ENCODE measurements at regions not wholly inside any gene's neighbourhood (a gene's known extent, or its start where the extent isn't known, plus 50 kb on each side); places are given as distances from the start of the nearest gene placed in this dataset.

DNA sequence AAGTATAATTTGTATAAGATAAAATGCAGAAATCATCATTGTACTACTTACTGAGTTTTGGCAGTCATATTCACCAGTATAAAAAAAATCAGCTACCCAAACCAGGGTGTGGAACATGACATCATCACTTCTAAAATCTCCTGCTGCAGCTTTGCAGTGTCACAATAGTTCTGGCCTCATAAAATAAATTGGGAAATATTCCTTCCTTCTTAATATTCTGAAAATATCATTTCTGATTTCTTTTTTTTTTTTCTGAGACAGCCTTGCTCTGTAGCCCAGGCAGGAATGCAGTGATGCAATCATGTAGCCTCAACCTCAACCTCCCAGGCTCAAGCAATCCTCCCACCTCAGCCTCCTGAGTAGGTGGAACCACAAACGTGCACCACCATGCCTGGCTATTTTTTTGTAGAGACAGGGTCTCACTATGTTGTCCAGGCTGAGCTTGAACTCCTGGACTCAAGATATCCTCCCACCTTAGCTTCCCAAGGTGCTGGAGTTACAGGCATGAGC, 101.4 kb downstream of the TMEM18 start:
- H3K27me3 Mint-ChIP-seq (ENCODE audit: unreplicated experiment) = peaks cover 3% of the 10 kb centered on the region
- no peak overlapping the region for H3K27ac Mint-ChIP-seq (ENCODE audit: unreplicated experiment)
- peaks cover 14% of the 10 kb centered on the region for H3K4me1 Mint-ChIP-seq (ENCODE audit: unreplicated experiment)
- TF ChIP-seq, protein P1, sequence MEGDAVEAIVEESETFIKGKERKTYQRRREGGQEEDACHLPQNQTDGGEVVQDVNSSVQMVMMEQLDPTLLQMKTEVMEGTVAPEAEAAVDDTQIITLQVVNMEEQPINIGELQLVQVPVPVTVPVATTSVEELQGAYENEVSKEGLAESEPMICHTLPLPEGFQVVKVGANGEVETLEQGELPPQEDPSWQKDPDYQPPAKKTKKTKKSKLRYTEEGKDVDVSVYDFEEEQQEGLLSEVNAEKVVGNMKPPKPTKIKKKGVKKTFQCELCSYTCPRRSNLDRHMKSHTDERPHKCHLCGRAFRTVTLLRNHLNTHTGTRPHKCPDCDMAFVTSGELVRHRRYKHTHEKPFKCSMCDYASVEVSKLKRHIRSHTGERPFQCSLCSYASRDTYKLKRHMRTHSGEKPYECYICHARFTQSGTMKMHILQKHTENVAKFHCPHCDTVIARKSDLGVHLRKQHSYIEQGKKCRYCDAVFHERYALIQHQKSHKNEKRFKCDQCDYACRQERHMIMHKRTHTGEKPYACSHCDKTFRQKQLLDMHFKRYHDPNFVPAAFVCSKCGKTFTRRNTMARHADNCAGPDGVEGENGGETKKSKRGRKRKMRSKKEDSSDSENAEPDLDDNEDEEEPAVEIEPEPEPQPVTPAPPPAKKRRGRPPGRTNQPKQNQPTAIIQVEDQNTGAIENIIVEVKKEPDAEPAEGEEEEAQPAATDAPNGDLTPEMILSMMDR (IDR thresholded peaks at IDR 0.05) = no peak
- no peak overlapping the region for H3K4me3 Mint-ChIP-seq (ENCODE audit: unreplicated experiment)
- peaks cover 9% of the 10 kb centered on the region for H3K36me3 Mint-ChIP-seq (ENCODE audit: unreplicated experiment)
- DNase-seq (ENCODE audit: extremely low spot score, unreplicated experiment) = no peak
- peaks cover 26% of the 10 kb centered on the region for H3K9me3 Mint-ChIP-seq (ENCODE audit: unreplicated experiment)

DNA sequence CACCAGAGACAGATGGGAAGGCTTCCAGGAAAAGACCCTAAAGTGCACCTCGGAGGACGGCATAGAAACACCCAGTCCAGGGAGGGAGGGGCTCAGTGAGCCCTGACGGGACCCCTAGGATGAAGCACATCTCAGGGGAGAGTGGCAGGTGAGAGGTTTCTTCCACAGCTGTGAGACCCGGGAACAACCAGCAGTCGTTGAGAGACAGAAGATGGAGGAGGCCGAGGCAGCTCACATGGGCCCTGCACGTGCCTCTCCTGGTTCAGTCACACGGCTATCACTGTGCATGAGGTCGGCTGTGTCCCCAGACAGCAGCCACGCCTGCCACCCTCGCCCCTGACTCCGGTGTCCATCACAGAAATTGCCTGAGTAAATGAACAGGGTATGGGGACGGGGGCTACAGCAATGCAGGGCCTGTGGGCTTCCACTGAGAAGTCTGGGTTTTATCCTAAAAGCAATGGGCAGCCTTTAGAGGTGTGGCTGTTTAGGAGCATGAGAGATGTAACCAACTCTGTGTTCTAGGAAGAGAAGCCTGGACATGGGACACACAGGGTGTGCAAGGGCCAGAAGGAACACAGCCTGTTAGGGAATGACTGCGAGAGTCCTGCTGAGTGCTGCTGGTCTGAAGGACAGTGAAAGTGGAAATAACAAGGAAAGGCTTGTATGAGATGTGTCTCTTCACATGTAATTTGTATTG, 102.0 kb downstream of the TMEM18 start:
- Mint-ChIP-seq H3K9me3 (ENCODE audit: unreplicated experiment) (peaks cover 26% of the 10 kb centered on the region), H3K4me1 (ENCODE audit: unreplicated experiment) (peaks cover 14% of the 10 kb centered on the region), H3K27me3 (ENCODE audit: unreplicated experiment) (peaks cover 3% of the 10 kb centered on the region), H3K27ac (ENCODE audit: unreplicated experiment) (no peak overlapping the region), H3K4me3 (ENCODE audit: unreplicated experiment) (no peak overlapping the region), H3K36me3 (ENCODE audit: unreplicated experiment) (peaks cover 10% of the 10 kb centered on the region)
- no peak for DNase-seq (ENCODE audit: extremely low spot score, unreplicated experiment)
- TF ChIP-seq, protein P1 (IDR thresholded peaks at IDR 0.05) = no peak

DNA sequence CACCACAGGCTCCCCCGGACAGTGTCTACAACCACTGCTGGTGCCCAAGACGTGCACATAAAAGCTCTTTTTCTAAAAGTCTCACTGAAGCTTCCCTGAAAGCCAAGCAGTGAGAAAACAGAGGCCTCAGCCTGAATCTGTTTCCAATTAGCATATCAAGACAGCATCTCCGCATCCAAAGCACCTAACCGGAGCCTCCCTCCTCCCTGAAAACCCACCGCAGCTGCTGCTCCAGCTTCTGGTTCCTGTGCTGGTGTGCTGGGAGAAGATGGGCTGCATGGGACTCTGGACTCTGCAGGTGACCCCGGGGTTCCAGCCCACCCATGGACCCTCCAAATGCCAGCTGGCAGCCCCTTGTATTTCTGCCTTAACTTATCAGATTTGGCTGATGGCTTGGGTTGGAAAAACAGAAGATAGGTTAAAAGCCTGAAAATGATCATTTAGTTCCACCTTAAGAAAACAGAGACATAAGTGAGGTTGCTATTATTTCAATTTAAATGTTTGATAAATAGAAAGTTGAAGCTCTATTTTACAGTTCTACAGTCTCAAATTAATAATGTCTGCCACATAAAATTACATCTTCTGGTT, 103.3 kb downstream of the TMEM18 start:
- TF ChIP-seq, protein P1 (IDR thresholded peaks at IDR 0.05) = no peak
- DNase-seq (ENCODE audit: extremely low spot score, unreplicated experiment) = no peak
- H3K4me1 Mint-ChIP-seq (ENCODE audit: unreplicated experiment) = peaks cover 23% of the 10 kb centered on the region
- H3K27ac Mint-ChIP-seq (ENCODE audit: unreplicated experiment) = no peak overlapping the region
- H3K9me3 Mint-ChIP-seq (ENCODE audit: unreplicated experiment) = peaks cover 26% of the 10 kb centered on the region
- H3K4me3 Mint-ChIP-seq (ENCODE audit: unreplicated experiment) = no peak overlapping the region
- H3K27me3 Mint-ChIP-seq (ENCODE audit: unreplicated experiment) = no peaks in the 10 kb centered on the region
- peaks cover 12% of the 10 kb centered on the region for H3K36me3 Mint-ChIP-seq (ENCODE audit: unreplicated experiment)

DNA sequence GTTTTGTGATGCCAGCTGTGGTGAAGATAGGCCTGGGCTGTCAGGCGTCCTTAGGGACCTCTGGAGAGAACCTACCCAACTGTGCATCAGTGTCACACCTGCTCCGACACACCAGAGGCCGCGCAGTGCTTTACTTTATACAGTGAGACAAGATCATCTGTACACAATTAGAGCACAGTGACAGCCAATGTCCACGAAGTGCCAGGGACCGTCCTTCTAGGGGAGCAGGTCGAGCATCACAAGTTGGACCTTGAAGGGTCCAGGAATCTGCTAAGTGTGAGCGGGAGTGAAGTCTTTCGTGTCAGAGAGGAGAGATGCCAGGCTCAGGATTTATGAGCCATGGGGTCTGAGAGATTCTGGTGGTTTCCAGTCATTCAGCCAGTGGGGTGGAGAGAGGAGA, 104.2 kb downstream of the TMEM18 start:
- Mint-ChIP-seq H3K9me3 (ENCODE audit: unreplicated experiment) (peaks cover 24% of the 10 kb centered on the region), H3K36me3 (ENCODE audit: unreplicated experiment) (peaks cover 12% of the 10 kb centered on the region), H3K4me1 (ENCODE audit: unreplicated experiment) (peaks cover 32% of the 10 kb centered on the region), H3K27ac (ENCODE audit: unreplicated experiment) (no peak overlapping the region), H3K27me3 (ENCODE audit: unreplicated experiment) (no peaks in the 10 kb centered on the region), H3K4me3 (ENCODE audit: unreplicated experiment) (no peak overlapping the region)
- TF ChIP-seq, protein P1 (IDR thresholded peaks at IDR 0.05) = no peak
- DNase-seq (ENCODE audit: extremely low spot score, unreplicated experiment) = no peak

DNA sequence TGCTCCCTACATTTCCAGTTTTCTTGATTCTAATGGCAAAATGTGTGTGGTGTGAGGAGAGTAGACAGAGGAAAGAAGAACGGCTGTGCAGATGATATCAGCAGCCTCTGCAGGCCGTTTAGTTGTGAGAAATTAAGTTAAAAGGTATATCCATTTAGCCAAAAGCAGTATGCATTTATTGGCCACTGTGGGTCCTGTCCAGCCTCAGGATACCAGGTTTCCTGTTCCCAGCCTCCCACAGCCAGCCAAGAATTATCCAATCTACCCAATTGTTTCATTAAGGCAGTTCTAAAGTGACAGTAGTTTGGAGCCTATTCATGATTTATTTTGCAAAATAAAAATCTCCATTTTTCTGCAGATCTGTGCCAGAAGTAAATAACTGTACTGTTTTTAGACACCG, 107.5 kb downstream of the TMEM18 start:
- H3K4me1 Mint-ChIP-seq (ENCODE audit: unreplicated experiment) = peaks cover 49% of the 10 kb centered on the region
- H3K36me3 Mint-ChIP-seq (ENCODE audit: unreplicated experiment) = peaks cover 8% of the 10 kb centered on the region
- DNase-seq (ENCODE audit: extremely low spot score, unreplicated experiment) = no peak
- TF ChIP-seq, protein P1 (IDR thresholded peaks at IDR 0.05) = no peak
- H3K27ac Mint-ChIP-seq (ENCODE audit: unreplicated experiment) = peak overlapping the region; percentile 99
- H3K27me3 Mint-ChIP-seq (ENCODE audit: unreplicated experiment) = no peaks in the 10 kb centered on the region
- H3K9me3 Mint-ChIP-seq (ENCODE audit: unreplicated experiment) = peaks cover 18% of the 10 kb centered on the region
- H3K4me3 Mint-ChIP-seq (ENCODE audit: unreplicated experiment) = no peak overlapping the region
